AG20443 (cell line): ENCODE measurements at regions not wholly inside any gene's neighbourhood (a gene's known extent, or its start where the extent isn't known, plus 50 kb on each side); places are given as distances from the start of the nearest gene placed in this dataset.
"Not testable (repeated sequence)": the region's sequence is repeated elsewhere in the genome, so short reads cannot be mapped to it uniquely, and the experiment has no call there.

Experiments used
- DNase-seq: peaks from one replicate; pipeline ENCODE4 v3.0.0; 2012; ENCODE audit warnings: low spot score, mixed read lengths

GRCh38 chr17:53633856-53634255 lies 188.9 kb upstream of the KIF2B start:
- no peak for DNase-seq

GRCh38 chr17:53631486-53631885 lies 191.2 kb upstream of the KIF2B start:
- DNase-seq, result no peak

- no peak for DNase-seq
Measured at GRCh38 chr17:53630638-53631037, 192.1 kb upstream of the KIF2B start.

- no peak for DNase-seq
Measured at GRCh38 chr17:53630115-53630514, 192.6 kb upstream of the KIF2B start.

- no peak for DNase-seq
Measured at GRCh38 chr17:53629188-53629587, 193.5 kb upstream of the KIF2B start.

- no peak for DNase-seq
Measured at GRCh38 chr17:53628011-53628410, 194.7 kb upstream of the KIF2B start.

- peak; percentile 15 for DNase-seq
Measured at GRCh38 chr17:53627511-53627910, 195.2 kb upstream of the KIF2B start.

GRCh38 chr17:53626286-53626685 lies 196.4 kb upstream of the KIF2B start:
- no peak for DNase-seq

- no peak for DNase-seq
Measured at GRCh38 chr17:53619025-53619424, 203.7 kb upstream of the KIF2B start.

- DNase-seq, result not testable (repeated sequence)
Measured at GRCh38 chr17:53608208-53608607, 214.5 kb upstream of the KIF2B start.

- DNase-seq, result no peak
Measured at GRCh38 chr17:53607475-53607874, 215.3 kb upstream of the KIF2B start.

- no peak for DNase-seq
Measured at GRCh38 chr17:53588317-53588716, 234.4 kb upstream of the KIF2B start.

GRCh38 chr17:53574038-53574437 lies 248.7 kb upstream of the KIF2B start:
- no peak for DNase-seq

- DNase-seq, result no peak
Measured at GRCh38 chr17:53571342-53571741, 251.4 kb upstream of the KIF2B start.

GRCh38 chr17:53570731-53571130 lies 252.0 kb upstream of the KIF2B start:
- no peak for DNase-seq

GRCh38 chr17:53560953-53561352 lies 261.8 kb upstream of the KIF2B start:
- DNase-seq, result no peak

GRCh38 chr17:53548252-53548651 lies 274.5 kb upstream of the KIF2B start:
- DNase-seq, result no peak

- DNase-seq, result no peak
Measured at GRCh38 chr17:53543472-53543871, 279.3 kb upstream of the KIF2B start.

GRCh38 chr17:53538129-53538617 lies 284.6 kb upstream of the KIF2B start:
- DNase-seq, result no peak

GRCh38 chr17:53527473-53527872 lies 295.3 kb upstream of the KIF2B start:
- DNase-seq, result no peak

GRCh38 chr17:53525590-53525989 lies 297.1 kb upstream of the KIF2B start:
- no peak for DNase-seq

- DNase-seq, result no peak
Measured at GRCh38 chr17:53516636-53517035, 306.1 kb upstream of the KIF2B start.

GRCh38 chr17:53499277-53499676 lies 323.4 kb upstream of the KIF2B start:
- no peak for DNase-seq

GRCh38 chr17:53496356-53496755 lies 326.4 kb upstream of the KIF2B start:
- DNase-seq, result no peak

GRCh38 chr17:53492532-53492931 lies 330.2 kb upstream of the KIF2B start:
- DNase-seq, result no peak
